GM23338 (cell line): ENCODE measurements at regions not wholly inside any gene's neighbourhood (a gene's known extent, or its start where the extent isn't known, plus 50 kb on each side); places are given as distances from the start of the nearest gene placed in this dataset.

ENCODE experiments used
- ATAC-seq: fragments of 200-7000 bp; cut with Tn5 transposase; 3 replicates; pipeline ENCODE4 v1.9.1; 2020
- DNase-seq: peaks from one replicate; pipeline ENCODE4 v3.0.0-alpha.2; 2015; ENCODE audit warnings: low spot score
- H2AFZ ChIP-seq: fragments of 200-600 bp; sonication (generic); 2 replicates; pipeline ENCODE4 v1.8.0; 2016; ENCODE audit warnings: antibody characterized with exemption, mild to moderate bottlenecking, moderate library complexity
- H3F3A ChIP-seq: fragments of 200-600 bp; sonication (generic); replicated peaks from 2 replicates; pipeline ENCODE4 v1.8.0; 2017; ENCODE audit warnings: antibody characterized with exemption, mixed run types, low read depth
- H3K27ac ChIP-seq: fragments of 200-600 bp; sonication (generic); 2 replicates; pipeline ENCODE4 v1.6.1; 2016; ENCODE audit warnings: low read depth
- H3K27me3 ChIP-seq: fragments of 200-600 bp; sonication (generic); 2 replicates; pipeline ENCODE4 v1.8.0; 2016; ENCODE audit warnings: mild to moderate bottlenecking, mixed run types, moderate library complexity; ENCODE audit not compliant: insufficient read depth
- H3K36me3 ChIP-seq: fragments of 200-600 bp; sonication (generic); 2 replicates; pipeline ENCODE4 v1.8.0; 2016; ENCODE audit warnings: mild to moderate bottlenecking; ENCODE audit not compliant: insufficient read depth
- H3K4me1 ChIP-seq: fragments of 200-600 bp; sonication (generic); 2 replicates; pipeline ENCODE4 v1.8.0; 2016; ENCODE audit warnings: mild to moderate bottlenecking, moderate library complexity; ENCODE audit not compliant: insufficient read depth
- H3K4me2 ChIP-seq: fragments of 200-600 bp; sonication (generic); 2 replicates; pipeline ENCODE4 v1.7.1; 2017; ENCODE audit warnings: mixed run types
- H3K4me3 ChIP-seq: fragments of 200-600 bp; sonication (generic); 2 replicates; pipeline ENCODE4 v1.6.1; 2016; ENCODE audit warnings: mixed run types
- H3K79me2 ChIP-seq: fragments of 200-600 bp; sonication (generic); replicated peaks from 2 replicates; pipeline ENCODE4 v1.8.0; 2017; ENCODE audit warnings: mild to moderate bottlenecking; ENCODE audit not compliant: insufficient read depth
- H3K9me2 ChIP-seq: fragments of 200-600 bp; sonication (generic); 2 replicates; pipeline ENCODE4 v1.8.0; 2017; ENCODE audit not compliant: insufficient read depth
- H4K20me1 ChIP-seq: fragments of 200-600 bp; sonication (generic); replicated peaks from 2 replicates; pipeline ENCODE4 v1.8.0; 2017; ENCODE audit warnings: mild to moderate bottlenecking; ENCODE audit not compliant: insufficient read depth
- H3K27ac Mint-ChIP-seq: 2 replicates; pipeline ENCODE4 v1.8.0; 2020; ENCODE audit warnings: inconsistent platforms, mild to moderate bottlenecking, moderate library complexity, mixed read lengths
- H3K27me3 Mint-ChIP-seq: 3 replicates; pipeline ENCODE4 v1.8.0; 2022; ENCODE audit warnings: low read depth, mild to moderate bottlenecking, moderate library complexity, mixed read lengths, inconsistent platforms; ENCODE audit not compliant: insufficient read depth, poor library complexity
- H3K36me3 Mint-ChIP-seq: 3 replicates; pipeline ENCODE4 v1.8.0; 2021; ENCODE audit warnings: low read depth, mild to moderate bottlenecking, inconsistent platforms, moderate library complexity, mixed read lengths
- H3K4me1 Mint-ChIP-seq: 3 replicates; pipeline ENCODE4 v1.8.0; 2020; ENCODE audit warnings: mild to moderate bottlenecking, inconsistent platforms, mixed read lengths
- H3K4me3 Mint-ChIP-seq: 3 replicates; pipeline ENCODE4 v1.8.0; 2021; ENCODE audit warnings: moderate library complexity, mild to moderate bottlenecking, inconsistent platforms, mixed read lengths
- H3K9me3 Mint-ChIP-seq: 3 replicates; pipeline ENCODE4 v1.8.0; 2020; ENCODE audit warnings: moderate library complexity, mild to moderate bottlenecking, inconsistent platforms, mixed read lengths
- CREB1 ChIP-seq: fragments of 250-450 bp; sonication (Bioruptor Pico); IDR thresholded peaks from 2 replicates; pipeline ENCODE4 v1.5.0; 2020; ENCODE audit warnings: low read depth, mild to moderate bottlenecking, moderate library complexity
- CTCF ChIP-seq, 2 experiments: fragments of 200-600 bp in 1 of 2; sonication (generic) in 1 of 2; conservative IDR thresholded peaks; 2 replicates each; pipeline versions ENCODE4 v1.5.1 to v1.6.1; 2016 to 2017; ENCODE audit warnings: antibody characterized with exemption in 2 of 2, low read depth in 2 of 2, mild to moderate bottlenecking in 2 of 2, moderate library complexity in 1 of 2
- EZH2 ChIP-seq: fragments of 200-600 bp; sonication (generic); IDR thresholded peaks from one replicate; pipeline ENCODE4 v1.8.0; 2017; ENCODE audit warnings: antibody characterized with exemption, mild to moderate bottlenecking, low read depth; ENCODE audit not compliant: unreplicated experiment
- EZH2phosphoT487 ChIP-seq: fragments of 200-600 bp; sonication (generic); IDR thresholded peaks from one replicate; pipeline ENCODE4 v1.8.1; 2018; ENCODE audit warnings: antibody characterized with exemption; ENCODE audit not compliant: unreplicated experiment
- JUNB ChIP-seq: IDR thresholded peaks from one replicate; pipeline ENCODE4 v1.6.1; 2016; ENCODE audit warnings: antibody characterized with exemption; ENCODE audit not compliant: unreplicated experiment
- NANOG ChIP-seq: IDR thresholded peaks from 2 replicates; pipeline ENCODE4 v1.6.1; 2016; ENCODE audit warnings: antibody characterized with exemption, borderline replicate concordance
- POLR2AphosphoS5 ChIP-seq: IDR thresholded peaks from 2 replicates; pipeline ENCODE4 v1.6.1; 2016; ENCODE audit warnings: antibody characterized with exemption, low read depth
- STAT1 ChIP-seq: IDR thresholded peaks from one replicate; pipeline ENCODE4 v1.6.1; 2016; ENCODE audit warnings: antibody characterized with exemption; ENCODE audit not compliant: unreplicated experiment
- ZNF114 ChIP-seq: fragments of 250-450 bp; sonication (Bioruptor Pico); IDR thresholded peaks from 2 replicates; pipeline ENCODE4 v1.5.0; 2020; ENCODE audit warnings: mild to moderate bottlenecking, moderate library complexity
- ZNF331 ChIP-seq: fragments of 250-450 bp; sonication (Bioruptor Pico); IDR thresholded peaks from 2 replicates; pipeline ENCODE4 v1.5.0; 2020; ENCODE audit warnings: low read depth, mild to moderate bottlenecking, moderate library complexity
- ZNF462 ChIP-seq: fragments of 250-450 bp; sonication (Bioruptor Pico); IDR thresholded peaks from 2 replicates; pipeline ENCODE4 v1.5.0; 2020; ENCODE audit warnings: mild to moderate bottlenecking, moderate library complexity
- TF ChIP-seq, protein P1 (sequence below): IDR thresholded peaks from one replicate; pipeline ENCODE4 v1.6.1; 2018; ENCODE audit warnings: antibody characterized with exemption; ENCODE audit not compliant: unreplicated experiment
- TF ChIP-seq, protein P2 (sequence below): IDR thresholded peaks from 2 replicates; pipeline ENCODE4 v1.6.1; 2016; ENCODE audit warnings: antibody characterized with exemption

GRCh38 chr15:62697636-62698035 lies 344.9 kb upstream of the TPM1 start:
- Histone ChIP-seq H3K27me3 (no peaks in the 10 kb centered on the region), H4K20me1 (no peaks in the 10 kb centered on the region), H3K27ac (no peak overlapping the region), H3K4me1 (no peaks in the 10 kb centered on the region), H3K4me3 (no peak overlapping the region), H3K9me2 (no peaks in the 10 kb centered on the region), H3F3A (no peaks in the 10 kb centered on the region), H3K79me2 (no peaks in the 10 kb centered on the region), H3K4me2 (no peak overlapping the region), H2AFZ (no peak overlapping the region), H3K36me3 (no peaks in the 10 kb centered on the region)
- Mint-ChIP-seq H3K4me3 (no peak overlapping the region), H3K27me3 (no peaks in the 10 kb centered on the region), H3K9me3 (no peaks in the 10 kb centered on the region), H3K4me1 (no peaks in the 10 kb centered on the region), H3K36me3 (peaks cover 8% of the 10 kb centered on the region; the same call in 2 of the 3 replicates), H3K27ac (0 out of 2 replicates have a peak overlapping the region, but pooled peaks have one; percentile 4)
- DNase-seq: no peak
- no peak for ATAC-seq
- no peak for TF ChIP-seq ZNF331 (CRISPR knock-in tag)
- TF ChIP-seq ZNF114 (CRISPR knock-in tag): no peak
- no peak for TF ChIP-seq STAT1
- TF ChIP-seq EZH2: no peak
- TF ChIP-seq, protein P1, sequence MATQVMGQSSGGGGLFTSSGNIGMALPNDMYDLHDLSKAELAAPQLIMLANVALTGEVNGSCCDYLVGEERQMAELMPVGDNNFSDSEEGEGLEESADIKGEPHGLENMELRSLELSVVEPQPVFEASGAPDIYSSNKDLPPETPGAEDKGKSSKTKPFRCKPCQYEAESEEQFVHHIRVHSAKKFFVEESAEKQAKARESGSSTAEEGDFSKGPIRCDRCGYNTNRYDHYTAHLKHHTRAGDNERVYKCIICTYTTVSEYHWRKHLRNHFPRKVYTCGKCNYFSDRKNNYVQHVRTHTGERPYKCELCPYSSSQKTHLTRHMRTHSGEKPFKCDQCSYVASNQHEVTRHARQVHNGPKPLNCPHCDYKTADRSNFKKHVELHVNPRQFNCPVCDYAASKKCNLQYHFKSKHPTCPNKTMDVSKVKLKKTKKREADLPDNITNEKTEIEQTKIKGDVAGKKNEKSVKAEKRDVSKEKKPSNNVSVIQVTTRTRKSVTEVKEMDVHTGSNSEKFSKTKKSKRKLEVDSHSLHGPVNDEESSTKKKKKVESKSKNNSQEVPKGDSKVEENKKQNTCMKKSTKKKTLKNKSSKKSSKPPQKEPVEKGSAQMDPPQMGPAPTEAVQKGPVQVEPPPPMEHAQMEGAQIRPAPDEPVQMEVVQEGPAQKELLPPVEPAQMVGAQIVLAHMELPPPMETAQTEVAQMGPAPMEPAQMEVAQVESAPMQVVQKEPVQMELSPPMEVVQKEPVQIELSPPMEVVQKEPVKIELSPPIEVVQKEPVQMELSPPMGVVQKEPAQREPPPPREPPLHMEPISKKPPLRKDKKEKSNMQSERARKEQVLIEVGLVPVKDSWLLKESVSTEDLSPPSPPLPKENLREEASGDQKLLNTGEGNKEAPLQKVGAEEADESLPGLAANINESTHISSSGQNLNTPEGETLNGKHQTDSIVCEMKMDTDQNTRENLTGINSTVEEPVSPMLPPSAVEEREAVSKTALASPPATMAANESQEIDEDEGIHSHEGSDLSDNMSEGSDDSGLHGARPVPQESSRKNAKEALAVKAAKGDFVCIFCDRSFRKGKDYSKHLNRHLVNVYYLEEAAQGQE: no peak
- TF ChIP-seq ZNF462 (CRISPR knock-in tag): no peak
- TF ChIP-seq CTCF (conservative IDR thresholded peaks at IDR 0.05; ENCODE audit: low read depth in 2 of 2): no peak
- no peak for TF ChIP-seq POLR2AphosphoS5
- no peak for TF ChIP-seq CREB1 (CRISPR knock-in tag)
- no peak for TF ChIP-seq EZH2phosphoT487
- TF ChIP-seq NANOG: no peak
- TF ChIP-seq, protein P2, sequence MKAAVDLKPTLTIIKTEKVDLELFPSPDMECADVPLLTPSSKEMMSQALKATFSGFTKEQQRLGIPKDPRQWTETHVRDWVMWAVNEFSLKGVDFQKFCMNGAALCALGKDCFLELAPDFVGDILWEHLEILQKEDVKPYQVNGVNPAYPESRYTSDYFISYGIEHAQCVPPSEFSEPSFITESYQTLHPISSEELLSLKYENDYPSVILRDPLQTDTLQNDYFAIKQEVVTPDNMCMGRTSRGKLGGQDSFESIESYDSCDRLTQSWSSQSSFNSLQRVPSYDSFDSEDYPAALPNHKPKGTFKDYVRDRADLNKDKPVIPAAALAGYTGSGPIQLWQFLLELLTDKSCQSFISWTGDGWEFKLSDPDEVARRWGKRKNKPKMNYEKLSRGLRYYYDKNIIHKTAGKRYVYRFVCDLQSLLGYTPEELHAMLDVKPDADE: no peak
- no peak for TF ChIP-seq JUNB
